HG03469 (cell line): ENCODE measurements at regions not wholly inside any gene's neighbourhood (a gene's known extent, or its start where the extent isn't known, plus 50 kb on each side); places are given as distances from the start of the nearest gene placed in this dataset.
"Not testable (repeated sequence)": the region's sequence is repeated elsewhere in the genome, so short reads cannot be mapped to it uniquely, and the experiment has no call there.

Experiments used
- ATAC-seq: cut with Tn5 transposase; IDR thresholded peaks from one replicate; pipeline ENCODE4 v1.9.1; 2021; ENCODE audit warnings: mild to moderate bottlenecking, moderate library complexity, moderate number of reproducible peaks; ENCODE audit not compliant: unreplicated experiment

- no peak for ATAC-seq
Observed at GRCh38 chr15:87557881-87558280, 698.7 kb downstream of the NTRK3 start.

- no peak for ATAC-seq
Observed at GRCh38 chr15:87556886-87557285, 699.7 kb downstream of the NTRK3 start.

GRCh38 chr15:87549860-87550259 lies 706.7 kb downstream of the NTRK3 start:
- no peak for ATAC-seq

GRCh38 chr15:87549296-87549695 lies 707.2 kb downstream of the NTRK3 start:
- ATAC-seq = no peak

- ATAC-seq = not testable (repeated sequence)
Observed at GRCh38 chr15:87548590-87548989, 707.9 kb downstream of the NTRK3 start.

GRCh38 chr15:87547470-87548181 lies 708.9 kb downstream of the NTRK3 start:
- no peak for ATAC-seq

GRCh38 chr15:87538327-87538834 lies 718.2 kb downstream of the NTRK3 start:
- ATAC-seq = no peak

- no peak for ATAC-seq
Observed at GRCh38 chr15:87537295-87537694, 719.2 kb downstream of the NTRK3 start.

- not testable (repeated sequence) for ATAC-seq
Observed at GRCh38 chr15:87533637-87534036, 722.9 kb downstream of the NTRK3 start.

GRCh38 chr15:87528873-87529272 lies 727.7 kb downstream of the NTRK3 start:
- no peak for ATAC-seq

GRCh38 chr15:87527875-87528274 lies 728.7 kb downstream of the NTRK3 start:
- ATAC-seq = no peak

- ATAC-seq = no peak
Observed at GRCh38 chr15:87527416-87527815, 729.1 kb downstream of the NTRK3 start.

- no peak for ATAC-seq
Observed at GRCh38 chr15:87523516-87523915, 733.0 kb downstream of the NTRK3 start.

- no peak for ATAC-seq
Observed at GRCh38 chr15:87522997-87523396, 733.5 kb downstream of the NTRK3 start.

- no peak for ATAC-seq
Observed at GRCh38 chr15:87518957-87519356, 737.6 kb downstream of the NTRK3 start.

GRCh38 chr15:87508086-87508485 lies 748.5 kb downstream of the NTRK3 start:
- ATAC-seq = no peak

- ATAC-seq = no peak
Observed at GRCh38 chr15:87502173-87502572, 754.4 kb downstream of the NTRK3 start.

GRCh38 chr15:87500240-87500639 lies 756.3 kb downstream of the NTRK3 start:
- ATAC-seq = no peak

GRCh38 chr15:87498560-87498959 lies 758.0 kb downstream of the NTRK3 start:
- no peak for ATAC-seq

GRCh38 chr15:87496795-87497194 lies 759.7 kb downstream of the NTRK3 start:
- ATAC-seq = no peak

- ATAC-seq = no peak
Observed at GRCh38 chr15:87496109-87496508, 760.4 kb downstream of the NTRK3 start.

- no peak for ATAC-seq
Observed at GRCh38 chr15:87493803-87494202, 762.7 kb downstream of the NTRK3 start.

- ATAC-seq = no peak
Observed at GRCh38 chr15:87492321-87492720, 764.2 kb downstream of the NTRK3 start.
